Stimulated activated naive B cell treated with anti-CD40 and anti-IgM and Interleukin-4, amounts not matched to agents 10 μg/mL and 1 μg/mL and 100 μg/mL, for 72 hours (primary cell): ENCODE measurements at regions not wholly inside any gene's neighbourhood (a gene's known extent, or its start where the extent isn't known, plus 50 kb on each side); places are given as distances from the start of the nearest gene placed in this dataset.
A peak's percentile ranks its signal among the peaks of the same experiment; 100 is the strongest.
"Not testable (repeated sequence)": the region's sequence is repeated elsewhere in the genome, so short reads cannot be mapped to it uniquely, and the experiment has no call there.

ENCODE experiments used
- ATAC-seq, 2 donors: fragments of 150-1000 bp; cut with Tn5 transposase; replicated peaks; 2 replicates each; pipeline ENCODE4 v1.10.0; 2021; ENCODE audit warnings: moderate library complexity in 1 of 2
- DNase-seq: peaks from one replicate; pipeline ENCODE4 v3.0.0; 2021
- H3K27ac Mint-ChIP-seq: one replicate; pipeline ENCODE4 v1.8.0; 2022; ENCODE audit warnings: mild to moderate bottlenecking, mixed read lengths
- H3K27me3 Mint-ChIP-seq, 2 donors: one replicate each; pipeline ENCODE4 v1.8.0; 2022; ENCODE audit warnings: mixed read lengths in 2 of 2
- H3K36me3 Mint-ChIP-seq, 2 donors: one replicate each; pipeline ENCODE4 v1.8.0; 2022; ENCODE audit warnings: mixed read lengths in 2 of 2, mild to moderate bottlenecking in 1 of 2
- H3K4me1 Mint-ChIP-seq, 2 donors: one replicate each; pipeline ENCODE4 v1.8.0; 2022; ENCODE audit warnings: mixed read lengths in 2 of 2, mild to moderate bottlenecking in 1 of 2
- H3K4me3 Mint-ChIP-seq, 2 donors: one replicate each; pipeline ENCODE4 v1.8.0; 2022; ENCODE audit warnings: mild to moderate bottlenecking in 2 of 2, mixed read lengths in 2 of 2, moderate library complexity in 1 of 2
- H3K9me3 Mint-ChIP-seq, 2 donors: one replicate each; pipeline ENCODE4 v1.8.0; 2022; ENCODE audit warnings: mixed read lengths in 2 of 2, mild to moderate bottlenecking in 1 of 2

DNA sequence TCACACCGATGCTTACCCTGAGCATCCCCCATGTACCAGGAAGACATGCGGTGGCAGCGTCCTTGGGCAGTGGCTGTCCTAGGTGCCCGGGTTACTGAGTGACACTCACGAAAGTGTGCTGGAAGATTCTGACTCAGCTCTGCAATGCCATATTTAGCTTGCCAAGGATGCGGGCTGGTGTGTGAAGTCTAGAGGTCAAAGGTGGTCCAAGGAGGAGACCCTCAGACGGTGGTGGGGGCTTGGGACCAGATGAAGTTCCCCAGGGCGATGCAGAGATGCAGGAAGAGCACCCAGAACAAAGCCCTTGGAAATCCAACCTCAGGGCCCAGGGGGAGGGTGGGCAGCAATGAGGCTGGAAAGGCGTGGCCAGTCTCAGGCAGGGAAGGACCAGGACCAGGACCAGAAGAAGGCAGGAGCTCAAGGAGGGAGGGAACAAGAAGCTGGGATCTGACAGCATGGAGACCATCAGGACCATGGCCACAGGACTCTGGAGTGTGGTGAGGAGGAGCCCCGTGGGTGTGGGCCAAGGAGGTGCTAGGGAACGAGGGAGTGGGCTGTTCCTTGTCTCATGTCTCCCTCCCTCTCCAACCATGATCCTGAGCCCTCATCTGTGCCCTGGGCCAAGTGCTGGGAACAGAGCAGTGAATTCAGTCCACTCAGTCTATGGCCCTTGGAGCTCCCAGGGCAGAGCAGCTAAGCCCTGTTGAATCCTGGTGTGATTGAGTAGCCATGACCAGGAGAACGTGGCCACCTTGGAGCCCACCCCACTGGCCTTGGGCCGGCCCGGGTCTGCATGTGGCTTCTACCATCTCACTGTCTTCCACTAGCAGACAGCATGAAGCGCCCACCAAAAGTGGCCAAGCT is 310.1 kb upstream of the DIO3 start:
- Mint-ChIP-seq H3K4me1 (peaks cover 3 to 5% of the 10 kb centered on the region in 2 donors), H3K4me3 (no peak overlapping the region), H3K27ac (no peak overlapping the region), H3K36me3 (no peaks in the 10 kb centered on the region), H3K9me3 (no peaks in the 10 kb centered on the region), H3K27me3 (peaks cover 0 to 8% of the 10 kb centered on the region in 2 donors)
- no peak for DNase-seq
- ATAC-seq = no peak

DNA sequence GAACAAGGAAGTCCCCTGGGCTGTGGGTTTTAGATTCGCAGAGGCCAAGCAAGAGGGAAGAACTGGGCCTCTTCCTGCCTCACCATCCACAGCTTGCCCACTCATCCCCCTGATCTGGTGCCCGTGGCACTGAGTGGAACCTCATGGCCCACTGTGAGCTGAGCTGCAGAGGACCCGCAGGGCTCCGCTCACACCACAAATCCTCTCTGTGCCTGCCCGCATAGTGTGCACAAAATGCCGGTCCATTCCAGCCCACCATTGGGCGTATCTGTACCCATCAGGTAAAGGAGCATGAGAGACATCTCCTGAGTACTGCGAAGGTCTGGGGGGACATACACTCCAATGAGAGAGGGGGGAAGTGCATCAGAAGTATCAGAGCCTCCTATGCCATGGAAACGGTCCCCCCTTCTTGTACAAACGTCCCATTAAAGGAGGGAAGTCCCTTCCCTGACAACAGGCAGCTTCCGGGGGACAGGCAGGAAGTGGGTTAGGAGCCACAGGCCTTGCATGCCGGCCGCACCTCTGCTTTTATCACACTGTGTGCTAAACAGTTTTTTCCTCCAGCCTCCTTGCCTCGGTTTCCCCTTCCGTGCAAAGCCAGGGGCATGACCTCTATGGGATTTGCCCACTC is 309.4 kb upstream of the DIO3 start:
- ATAC-seq (no peak), DNase-seq (no peak)
- H3K4me3 Mint-ChIP-seq = no peak overlapping the region
- H3K27me3 Mint-ChIP-seq = peaks cover 0 to 8% of the 10 kb centered on the region in 2 donors
- no peaks in the 10 kb centered on the region for H3K36me3 Mint-ChIP-seq
- H3K4me1 Mint-ChIP-seq = peaks cover 3 to 5% of the 10 kb centered on the region in 2 donors
- no peak overlapping the region for H3K27ac Mint-ChIP-seq
- H3K9me3 Mint-ChIP-seq = no peaks in the 10 kb centered on the region

DNA sequence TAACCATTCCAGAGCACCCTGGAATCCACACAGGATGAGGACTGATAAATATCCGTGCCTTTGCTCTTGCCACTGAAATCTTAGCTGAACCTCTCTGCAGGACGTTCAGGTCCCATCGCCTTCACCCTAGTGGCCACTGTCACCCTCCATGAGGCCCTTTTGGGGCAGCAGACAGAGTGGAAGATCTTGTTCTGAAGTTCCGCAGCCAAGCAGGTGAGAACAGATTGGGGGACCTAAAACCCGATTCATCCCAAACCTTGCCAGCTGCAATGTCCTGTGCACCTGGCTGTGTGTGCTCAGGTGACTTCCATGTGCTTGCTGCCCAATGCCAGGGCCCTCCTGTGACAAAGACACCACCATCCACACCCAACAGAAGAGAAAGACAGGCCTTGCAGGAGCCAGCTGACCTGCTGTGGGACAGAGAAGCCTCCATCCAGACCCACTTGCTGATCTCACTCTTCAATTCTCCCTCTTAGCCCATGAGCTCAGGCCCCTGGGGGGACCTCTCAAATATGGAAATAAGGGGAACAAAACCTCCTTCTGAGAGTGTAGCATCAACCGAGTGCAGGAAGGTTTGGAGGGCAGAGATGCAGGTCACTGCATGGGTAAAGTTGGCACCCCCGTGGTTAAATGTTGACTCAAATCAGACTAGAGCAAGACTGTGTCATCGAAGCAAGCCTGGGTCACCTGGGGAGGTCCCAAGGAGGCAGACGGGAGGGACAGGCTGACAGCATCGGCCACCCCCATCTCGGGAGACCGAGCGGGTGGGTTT is 308.7 kb upstream of the DIO3 start:
- ATAC-seq = peak in 1 of 2 donors; percentile 34
- no peak overlapping the region for H3K27ac Mint-ChIP-seq
- H3K4me1 Mint-ChIP-seq = peaks cover 3 to 5% of the 10 kb centered on the region in 2 donors
- H3K4me3 Mint-ChIP-seq = no peak overlapping the region
- H3K27me3 Mint-ChIP-seq = peaks cover 0 to 8% of the 10 kb centered on the region in 2 donors
- no peak for DNase-seq
- H3K9me3 Mint-ChIP-seq = no peaks in the 10 kb centered on the region
- H3K36me3 Mint-ChIP-seq = no peaks in the 10 kb centered on the region

DNA sequence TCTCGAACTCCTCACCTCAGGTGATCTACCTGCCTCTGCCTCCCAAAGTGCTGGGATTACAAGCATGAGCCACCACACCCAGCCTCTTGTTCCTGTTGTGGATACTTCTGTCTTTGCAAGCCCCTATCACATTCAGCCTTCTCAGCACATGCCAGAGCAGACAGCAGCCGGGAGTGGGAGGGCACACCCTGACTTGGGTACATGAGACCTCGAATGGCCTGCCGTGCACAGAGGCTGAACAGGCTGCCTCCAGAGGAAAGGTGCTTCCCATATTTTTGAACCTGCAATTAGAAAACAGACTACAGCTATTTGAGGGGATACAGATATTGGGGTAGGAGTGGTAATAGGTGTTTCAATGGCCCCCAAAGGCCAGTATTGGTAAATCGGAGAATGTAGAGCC is 307.3 kb upstream of the DIO3 start:
- Mint-ChIP-seq H3K9me3 (no peaks in the 10 kb centered on the region), H3K4me3 (no peak overlapping the region), H3K27ac (no peak overlapping the region), H3K4me1 (peaks cover 3 to 5% of the 10 kb centered on the region in 2 donors), H3K27me3 (peaks cover 0 to 8% of the 10 kb centered on the region in 2 donors), H3K36me3 (no peaks in the 10 kb centered on the region)
- no peak for ATAC-seq
- no peak for DNase-seq

DNA sequence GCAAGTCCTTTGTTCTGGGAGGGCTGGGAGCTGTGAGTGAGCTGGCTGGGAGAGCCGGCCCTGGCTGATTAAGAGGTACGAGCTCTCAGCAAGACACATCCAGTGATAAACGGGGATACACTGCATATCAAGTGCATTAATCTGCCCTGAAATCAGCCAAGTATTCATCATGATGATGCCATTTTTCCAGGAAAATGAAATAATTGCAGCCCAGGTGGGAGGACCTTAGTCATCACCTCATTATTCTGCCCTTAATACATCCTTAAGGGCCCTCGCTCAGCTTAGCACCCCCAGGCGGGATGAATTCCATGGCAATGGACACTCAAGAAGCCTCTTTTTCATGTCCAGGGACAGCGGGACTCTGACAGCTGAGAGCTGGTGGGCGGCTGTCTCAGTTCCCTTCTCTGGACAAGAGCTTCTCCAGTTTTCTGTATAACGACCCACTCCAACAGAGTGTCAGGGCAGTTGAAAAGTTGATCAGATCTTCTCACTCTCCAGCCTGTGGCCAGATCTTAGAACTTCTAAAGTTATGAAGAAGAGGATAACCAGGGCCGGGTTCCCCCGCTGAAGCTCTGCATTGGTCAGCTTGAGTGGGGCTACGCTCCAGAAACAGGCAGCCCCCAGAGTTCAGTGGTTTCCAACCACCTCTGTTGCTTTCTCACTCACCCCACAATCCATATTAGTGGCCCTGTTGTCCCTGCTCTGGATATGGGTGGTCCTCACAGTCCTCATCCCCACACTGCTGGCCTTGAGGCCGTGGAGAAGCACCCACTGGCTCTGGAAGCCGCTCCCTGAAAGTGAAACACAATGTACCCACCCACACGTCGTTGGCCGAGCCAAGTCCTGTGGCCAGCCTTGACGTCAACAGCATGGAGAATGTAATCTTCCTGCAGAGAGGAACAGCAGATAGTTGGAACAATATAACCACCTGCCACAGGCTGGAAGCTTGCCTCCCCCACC is 306.2 kb upstream of the DIO3 start:
- Mint-ChIP-seq H3K4me1 (peaks cover 3 to 5% of the 10 kb centered on the region in 2 donors), H3K9me3 (no peaks in the 10 kb centered on the region), H3K27ac (no peak overlapping the region), H3K27me3 (peaks cover 0 to 4% of the 10 kb centered on the region in 2 donors), H3K4me3 (no peak overlapping the region), H3K36me3 (no peaks in the 10 kb centered on the region)
- no peak for DNase-seq
- ATAC-seq = no peak

DNA sequence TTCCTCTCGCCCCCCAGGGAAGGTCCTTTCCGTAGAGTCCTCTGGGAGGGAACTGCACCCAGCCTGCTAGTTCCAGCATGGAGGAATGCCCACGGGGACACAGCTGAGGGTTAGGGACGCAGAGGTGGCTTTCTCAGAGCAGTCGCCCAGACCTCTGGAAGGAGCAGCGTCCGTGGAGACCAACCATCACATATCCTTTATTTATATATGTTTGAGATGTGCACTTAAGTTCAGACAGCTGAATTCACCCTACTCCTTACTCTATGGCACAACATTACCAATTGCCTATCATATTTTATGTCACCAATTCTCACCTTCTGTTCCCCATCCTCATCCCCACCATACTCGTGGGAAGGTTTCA is 305.6 kb upstream of the DIO3 start:
- Mint-ChIP-seq H3K27me3 (peaks cover 0 to 3% of the 10 kb centered on the region in 2 donors), H3K4me1 (peaks cover 3 to 5% of the 10 kb centered on the region in 2 donors), H3K27ac (no peak overlapping the region), H3K36me3 (no peaks in the 10 kb centered on the region), H3K4me3 (no peak overlapping the region), H3K9me3 (no peaks in the 10 kb centered on the region)
- ATAC-seq = no peak
- no peak for DNase-seq

- Mint-ChIP-seq H3K4me1 (peaks cover 3 to 5% of the 10 kb centered on the region in 2 donors), H3K4me3 (no peak overlapping the region), H3K9me3 (no peaks in the 10 kb centered on the region)
Observed at GRCh38 chr14:101256266-101256665, 305.0 kb upstream of the DIO3 start.

GRCh38 chr14:101257551-101257950 is 303.7 kb upstream of the DIO3 start:
- no peak for DNase-seq
- Mint-ChIP-seq H3K4me3 (no peak overlapping the region), H3K27me3 (no peaks in the 10 kb centered on the region), H3K4me1 (no peaks in the 10 kb centered on the region), H3K27ac (no peak overlapping the region), H3K9me3 (no peaks in the 10 kb centered on the region), H3K36me3 (no peaks in the 10 kb centered on the region)
- ATAC-seq = no peak

More at GRCh38 chr14:101256266-101256665, 305.0 kb upstream of the DIO3 start:
- no peak for DNase-seq
- Mint-ChIP-seq H3K27me3 (no peaks in the 10 kb centered on the region), H3K36me3 (no peaks in the 10 kb centered on the region), H3K27ac (no peak overlapping the region)
- no peak for ATAC-seq

GRCh38 chr14:101259748-101260147 is 301.5 kb upstream of the DIO3 start:
- Mint-ChIP-seq H3K9me3 (peaks cover 0 to 3% of the 10 kb centered on the region in 2 donors), H3K4me1 (no peaks in the 10 kb centered on the region), H3K36me3 (no peaks in the 10 kb centered on the region), H3K27me3 (peaks cover 0 to 11% of the 10 kb centered on the region in 2 donors), H3K27ac (no peak overlapping the region), H3K4me3 (no peak overlapping the region)
- ATAC-seq (no peak), DNase-seq (no peak)

GRCh38 chr14:101266441-101266840 is 294.9 kb upstream of the DIO3 start:
- not testable (repeated sequence) for H3K9me3 Mint-ChIP-seq, H3K36me3 Mint-ChIP-seq, H3K4me3 Mint-ChIP-seq, H3K27ac Mint-ChIP-seq, DNase-seq, ATAC-seq, H3K4me1 Mint-ChIP-seq
- H3K27me3 Mint-ChIP-seq = peaks cover 0 to 11% of the 10 kb centered on the region in 2 donors

DNA sequence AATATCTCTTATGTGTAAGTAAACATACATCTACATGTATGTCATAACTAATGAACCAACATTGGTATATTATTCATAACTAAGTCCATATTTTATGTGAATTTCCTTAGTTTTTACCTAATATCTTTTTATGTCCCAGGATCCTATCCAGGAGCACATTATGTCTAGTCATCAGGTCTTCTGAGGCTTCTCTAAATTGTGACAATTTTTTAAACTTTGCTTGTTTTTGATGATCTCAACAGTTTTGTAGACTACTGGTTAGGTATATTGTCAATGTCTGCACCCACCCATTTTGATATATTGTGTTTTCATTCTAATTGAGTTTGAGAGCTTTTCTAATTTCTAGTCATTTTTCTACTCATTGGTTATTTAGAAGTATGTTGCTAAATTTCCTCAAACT is 288.2 kb upstream of the DIO3 start:
- ATAC-seq (no peak), DNase-seq (no peak)
- peaks cover 0 to under 1% of the 10 kb centered on the region in 2 donors for H3K36me3 Mint-ChIP-seq
- H3K9me3 Mint-ChIP-seq = peaks cover 2 to 4% of the 10 kb centered on the region in 2 donors
- no peaks in the 10 kb centered on the region for H3K4me1 Mint-ChIP-seq
- H3K4me3 Mint-ChIP-seq = no peak overlapping the region
- peaks cover 18% of the 10 kb centered on the region in 2 donors for H3K27me3 Mint-ChIP-seq
- no peak overlapping the region for H3K27ac Mint-ChIP-seq

DNA sequence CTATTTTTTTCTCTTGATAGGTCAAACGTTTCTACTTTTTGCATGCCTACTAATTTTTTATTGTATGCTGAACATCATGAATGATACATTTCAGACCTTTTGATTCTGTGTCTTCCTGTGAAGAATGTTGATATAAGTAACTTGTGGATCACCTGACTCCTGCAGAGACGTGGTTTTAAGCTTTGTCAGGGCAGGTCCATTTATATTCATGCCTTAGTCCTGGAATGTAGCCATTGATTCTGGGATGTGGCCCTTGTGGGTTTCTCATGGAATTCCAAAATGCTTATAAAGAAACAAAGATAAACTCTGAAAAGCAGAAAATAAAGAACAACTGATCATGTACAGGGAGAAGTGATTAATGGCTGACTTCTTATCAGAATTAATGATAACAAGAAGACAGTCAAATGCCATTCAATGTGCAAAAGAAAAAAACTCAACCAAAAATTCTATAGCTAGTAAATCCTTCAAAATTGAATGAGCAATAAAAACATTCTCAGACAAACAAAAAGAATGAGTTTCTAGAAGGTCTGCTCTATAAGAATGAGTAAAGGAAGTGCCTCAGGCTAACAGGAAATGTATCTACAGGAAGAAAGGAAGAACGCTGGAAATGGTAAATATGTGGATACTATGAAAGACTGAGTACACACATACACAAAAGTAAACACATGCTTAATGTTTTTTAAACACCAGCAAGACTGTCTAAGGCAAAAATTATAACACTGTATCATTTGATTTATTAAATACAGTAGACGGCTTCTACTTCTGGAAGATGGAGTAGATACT is 284.8 kb upstream of the DIO3 start:
- Mint-ChIP-seq H3K27ac (no peak overlapping the region), H3K36me3 (peaks cover 0 to 5% of the 10 kb centered on the region in 2 donors), H3K27me3 (peaks cover 18% of the 10 kb centered on the region in 2 donors), H3K4me1 (no peaks in the 10 kb centered on the region), H3K9me3 (peaks cover 5 to 6% of the 10 kb centered on the region in 2 donors), H3K4me3 (no peak overlapping the region)
- no peak for DNase-seq
- ATAC-seq = no peak

GRCh38 chr14:101282418-101282817 is 278.9 kb upstream of the DIO3 start:
- H3K9me3 Mint-ChIP-seq = peaks cover 5 to 6% of the 10 kb centered on the region in 2 donors
- no peak overlapping the region for H3K27ac Mint-ChIP-seq
- peaks cover 23% of the 10 kb centered on the region in 2 donors for H3K27me3 Mint-ChIP-seq
- DNase-seq (no peak), ATAC-seq (no peak)
- peaks cover 0 to 5% of the 10 kb centered on the region in 2 donors for H3K36me3 Mint-ChIP-seq
- H3K4me1 Mint-ChIP-seq = peaks cover 9 to 10% of the 10 kb centered on the region in 2 donors
- no peak overlapping the region for H3K4me3 Mint-ChIP-seq
